Stomach (tissue), 4 donors: ENCODE measurements at regions not wholly inside any gene's neighbourhood (a gene's known extent, or its start where the extent isn't known, plus 50 kb on each side); places are given as distances from the start of the nearest gene placed in this dataset.

Source experiments
- CTCF ChIP-seq, 7 experiments: fragments of 450-650 bp in 4 of 7; fragments of 200-600 bp in 3 of 7; sonication (generic) in 3 of 7; IDR thresholded peaks; one replicate each; pipeline ENCODE4 v1.5.1; 2016 to 2019; ENCODE audit warnings: antibody characterized with exemption in 7 of 7, control low read depth in 2 of 7, mild to moderate bottlenecking in 1 of 7
- EP300 ChIP-seq: sonication (generic); formaldehyde crosslinking; IDR thresholded peaks from one replicate; pipeline ENCODE4 v1.6.1; 2017; ENCODE audit warnings: antibody characterized with exemption
- POLR2A ChIP-seq, 4 donors: fragments of 450-650 bp; IDR thresholded peaks; one replicate each; pipeline ENCODE4 v1.6.1; 2016; ENCODE audit warnings: antibody characterized with exemption in 4 of 4, control low read depth in 2 of 4, mild to moderate bottlenecking in 1 of 4, moderate library complexity in 1 of 4
- POLR2AphosphoS5 ChIP-seq, 3 donors: sonication (generic); formaldehyde crosslinking; IDR thresholded peaks; one replicate each; pipeline ENCODE4 v1.6.1; 2016; ENCODE audit warnings: antibody characterized with exemption in 3 of 3

GRCh38 chr4:186839122-186840037 lies 115.7 kb upstream of the FAT1 start:
- TF ChIP-seq CTCF (IDR thresholded peaks at IDR 0.05) (no peak), POLR2AphosphoS5 (IDR thresholded peaks at IDR 0.05) (peak in 1 of 3 donors; percentile 24), POLR2A (IDR thresholded peaks at IDR 0.05) (no peak), EP300 (no peak)
